CD4-positive, alpha-beta T cell treated with Interleukin-10 for 1 hour (primary cell): ENCODE measurements at regions not wholly inside any gene's neighbourhood (a gene's known extent, or its start where the extent isn't known, plus 50 kb on each side); places are given as distances from the start of the nearest gene placed in this dataset.

ENCODE experiments used
- DNase-seq: peaks from one replicate; pipeline ENCODE4 v3.0.0-alpha.2; 2020

DNA sequence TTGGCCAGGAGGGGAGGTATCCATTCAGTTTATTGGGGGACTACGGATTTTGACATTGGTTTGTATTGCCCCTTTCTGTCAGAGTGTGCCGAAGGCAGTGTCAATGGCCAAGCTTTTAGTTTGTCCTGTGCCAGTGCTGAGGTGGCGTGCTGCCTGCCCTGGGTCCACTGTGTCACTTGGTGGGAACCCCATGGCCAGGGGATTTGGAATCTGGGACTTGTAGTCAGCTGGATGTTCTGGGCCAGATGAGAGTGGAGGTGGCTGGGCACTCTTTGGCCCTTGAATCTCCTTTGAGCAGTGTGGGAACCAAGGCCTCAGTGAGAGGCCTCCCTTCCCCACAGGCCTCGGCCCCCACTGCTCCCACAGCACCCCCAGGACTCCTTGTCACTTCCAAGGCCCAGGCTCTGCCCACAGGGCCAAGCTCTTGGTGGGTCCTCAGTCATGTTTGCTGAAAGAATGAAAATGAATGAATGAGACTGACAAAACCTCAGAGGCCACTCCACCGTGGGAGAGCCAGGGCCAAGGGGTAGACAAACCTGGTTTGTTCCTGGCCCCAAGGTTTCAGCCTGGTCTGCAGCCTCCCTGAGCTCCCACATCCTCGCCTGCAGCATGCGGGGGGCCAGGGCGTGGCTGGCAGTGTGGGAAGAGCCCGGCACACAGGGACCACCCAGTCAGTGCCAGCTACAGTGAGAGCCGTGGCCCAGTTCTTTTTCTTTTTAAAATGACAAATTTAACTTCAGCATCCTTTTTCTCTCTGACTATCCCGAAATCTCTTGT, 412.2 kb downstream of the MATN1 start:
- DNase-seq: no peak

DNA sequence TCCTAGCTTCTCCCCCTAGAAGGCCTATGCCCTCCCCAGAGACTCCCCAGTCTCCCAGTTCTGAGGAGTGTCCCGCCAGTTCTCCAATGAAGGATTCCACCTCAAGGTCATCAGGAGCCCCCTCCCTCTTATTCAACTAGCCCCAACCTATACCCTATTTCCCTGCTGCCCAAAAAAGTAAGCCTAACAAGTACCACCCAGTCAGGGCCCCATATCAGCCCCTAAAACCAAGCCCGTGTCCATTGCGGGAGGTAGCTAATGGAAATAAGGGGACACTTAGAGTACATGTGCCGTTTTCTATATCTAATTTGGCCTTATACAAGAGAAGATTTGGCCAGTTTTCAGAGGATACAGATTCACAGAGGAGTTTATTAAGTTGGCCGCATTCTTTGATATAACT, 416.2 kb downstream of the MATN1 start:
- DNase-seq: no peak

DNA sequence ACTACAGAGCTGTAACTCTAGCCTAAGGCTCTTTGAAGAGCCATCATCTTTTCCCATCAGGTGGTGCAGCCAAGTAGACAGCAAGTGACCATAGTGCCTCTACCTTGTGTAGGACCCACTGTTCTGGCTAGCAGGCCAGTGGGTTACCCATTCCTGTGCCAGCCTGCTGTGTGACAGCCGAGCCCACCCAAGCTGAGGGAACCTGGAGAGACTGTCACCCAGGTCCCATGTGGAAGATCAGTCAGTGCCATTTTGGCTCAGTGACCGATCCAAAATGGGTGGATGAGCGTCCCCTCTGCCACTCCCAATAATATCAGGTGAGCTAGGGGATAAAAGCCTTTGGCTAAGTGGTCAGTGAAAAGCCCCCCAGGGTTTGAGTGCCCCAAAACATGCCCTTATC, 417.9 kb downstream of the MATN1 start:
- no peak for DNase-seq

DNA sequence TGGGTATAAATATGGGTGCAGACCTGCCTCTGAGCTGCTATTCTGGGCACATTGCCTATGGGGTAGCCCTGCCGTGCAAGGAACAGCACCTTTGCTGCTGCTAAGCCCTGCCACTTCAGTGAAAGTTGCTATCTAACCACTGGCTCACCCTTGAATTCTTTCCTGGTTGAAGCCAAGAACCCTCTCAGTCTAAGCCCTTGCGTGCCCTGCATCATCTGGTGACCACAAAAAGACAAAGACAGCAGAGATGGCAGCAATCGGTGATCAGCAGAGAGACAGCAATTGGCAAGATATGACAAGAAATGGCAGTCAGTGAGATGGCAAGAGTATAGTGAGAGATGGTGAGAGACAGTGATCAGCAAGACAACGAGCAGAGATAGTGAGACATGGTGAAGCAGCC, 418.3 kb downstream of the MATN1 start:
- DNase-seq: no peak

DNA sequence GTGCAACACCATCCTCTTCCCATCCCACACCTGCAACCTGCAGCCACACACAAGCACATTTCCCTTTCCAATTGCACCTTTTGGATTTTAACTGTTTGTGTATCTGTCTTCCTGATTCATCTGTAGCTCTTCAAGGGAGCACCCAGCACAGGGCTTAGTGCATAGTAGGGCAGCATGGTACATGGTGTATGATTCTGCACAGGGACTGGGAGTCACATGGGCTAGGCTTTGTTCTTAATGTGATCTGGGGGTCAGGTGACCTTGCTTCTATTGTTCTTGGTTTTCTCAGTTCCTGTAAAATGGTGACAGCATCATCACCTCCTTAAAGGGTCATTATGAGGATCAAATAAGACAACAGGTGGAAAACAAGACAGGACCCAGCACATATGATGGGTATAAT, 419.3 kb downstream of the MATN1 start:
- DNase-seq: no peak

DNA sequence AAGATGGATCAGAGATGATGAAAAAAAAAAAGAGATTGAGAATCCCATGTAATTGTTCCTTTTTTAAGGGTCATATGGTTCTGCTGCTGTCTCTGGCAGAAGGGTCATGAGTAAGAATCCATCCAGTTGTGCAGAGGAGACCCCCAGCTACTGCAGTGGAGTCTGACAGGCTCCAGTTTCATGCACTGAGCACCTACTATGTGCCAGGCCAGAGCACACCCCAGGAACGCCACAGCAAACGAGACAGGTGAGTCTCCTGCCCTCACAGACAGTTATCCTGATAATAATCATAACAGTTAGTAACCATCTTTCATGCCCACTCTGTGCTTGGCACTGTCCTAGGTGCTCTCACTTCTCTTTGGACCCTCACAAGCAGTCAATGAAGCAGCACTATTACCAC, 420.0 kb downstream of the MATN1 start:
- no peak for DNase-seq

DNA sequence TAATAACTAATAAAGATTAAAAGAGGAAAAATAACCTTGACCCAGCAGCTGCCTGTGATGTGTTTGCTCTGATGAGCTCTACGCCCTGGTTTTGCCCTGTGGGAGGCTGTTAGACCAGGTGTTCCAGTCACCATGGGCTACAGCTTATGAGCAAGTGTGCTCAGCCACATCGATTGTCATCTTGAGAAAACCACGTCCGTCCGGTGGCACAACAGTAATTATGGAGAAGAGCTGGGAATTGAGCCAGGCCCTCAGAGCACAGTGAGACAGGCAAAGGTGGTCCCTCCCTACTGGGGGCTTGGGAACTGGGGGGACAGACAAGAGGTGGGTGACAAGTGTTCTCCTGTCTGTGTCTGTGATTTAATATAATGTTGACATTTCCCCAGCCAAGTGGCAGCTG, 420.5 kb downstream of the MATN1 start:
- DNase-seq: no peak

DNA sequence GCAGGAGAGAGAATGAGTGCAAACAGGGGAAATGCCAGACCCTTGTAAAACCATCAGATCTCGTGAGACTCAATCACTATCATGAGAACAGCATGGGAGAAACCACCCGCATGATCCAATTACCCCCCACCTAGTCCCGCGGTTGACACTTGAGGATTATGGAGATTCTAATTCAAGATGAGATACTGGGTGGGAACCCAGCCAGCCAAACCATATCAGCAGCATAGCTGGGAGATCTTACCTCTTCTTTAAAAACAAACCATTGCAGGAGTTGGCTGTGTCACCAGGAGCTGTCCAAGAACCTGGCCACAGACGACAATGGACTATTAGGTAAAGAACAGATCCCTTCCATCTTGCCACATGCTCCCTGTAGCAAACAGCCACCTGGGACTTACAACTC, 422.7 kb downstream of the MATN1 start:
- no peak for DNase-seq

DNA sequence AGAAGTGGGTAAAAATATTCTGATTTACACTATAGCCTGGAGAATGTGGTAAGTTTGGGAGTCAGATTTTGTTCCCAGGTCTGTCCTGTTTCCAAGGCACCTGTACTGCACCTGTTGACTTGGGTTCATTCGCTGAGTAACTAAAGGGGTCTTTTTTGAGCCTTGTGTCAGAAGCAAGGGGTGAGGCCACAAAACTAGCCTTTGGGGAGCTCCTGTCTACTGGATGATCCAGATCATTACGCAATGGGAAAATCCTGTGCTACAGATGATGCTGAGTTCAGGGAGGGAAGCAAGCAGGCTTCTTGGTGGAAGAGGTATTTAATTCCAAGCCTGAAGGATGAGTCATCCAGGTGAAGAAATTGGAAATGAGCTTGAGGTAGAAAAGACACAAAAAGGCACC, 424.0 kb downstream of the MATN1 start:
- no peak for DNase-seq

DNA sequence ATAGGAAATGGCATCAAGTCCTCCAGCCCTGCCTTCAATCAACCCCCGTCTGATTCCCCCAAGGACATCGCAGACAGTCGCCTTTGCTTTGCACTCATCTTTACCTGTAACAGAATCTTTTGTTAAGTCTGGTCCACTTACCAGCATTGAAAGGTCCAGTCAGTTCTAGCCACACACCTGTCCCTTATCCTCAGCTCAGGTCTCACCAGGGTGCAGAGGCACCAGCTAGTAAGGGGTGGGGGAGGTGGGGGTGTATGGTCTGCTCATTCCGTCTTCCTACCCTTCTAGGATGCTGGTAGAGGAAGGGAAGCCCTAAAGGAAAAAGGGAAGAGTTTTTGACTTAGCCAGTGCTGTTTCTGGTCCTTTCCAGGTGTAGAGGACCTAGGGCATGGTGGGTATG, 427.7 kb downstream of the MATN1 start:
- DNase-seq: no peak

DNA sequence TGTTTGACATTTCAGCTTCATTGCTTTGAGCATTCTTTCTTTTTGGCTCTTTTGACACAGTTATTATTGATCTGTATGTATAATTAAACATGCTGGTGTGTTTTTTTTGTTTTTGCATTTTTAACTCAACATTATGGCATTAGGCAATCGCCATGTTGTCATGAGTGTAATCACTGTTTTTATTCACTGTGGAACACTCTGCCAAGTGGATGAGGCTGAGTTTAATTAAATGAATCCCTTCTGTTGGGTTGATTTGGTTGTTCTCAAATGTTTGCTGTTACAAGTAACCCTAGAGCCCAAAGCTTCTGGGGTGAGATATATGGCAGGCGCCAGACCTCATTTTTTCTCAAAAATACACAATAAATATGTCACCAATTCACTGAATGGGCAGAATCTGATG, 428.1 kb downstream of the MATN1 start:
- no peak for DNase-seq

DNA sequence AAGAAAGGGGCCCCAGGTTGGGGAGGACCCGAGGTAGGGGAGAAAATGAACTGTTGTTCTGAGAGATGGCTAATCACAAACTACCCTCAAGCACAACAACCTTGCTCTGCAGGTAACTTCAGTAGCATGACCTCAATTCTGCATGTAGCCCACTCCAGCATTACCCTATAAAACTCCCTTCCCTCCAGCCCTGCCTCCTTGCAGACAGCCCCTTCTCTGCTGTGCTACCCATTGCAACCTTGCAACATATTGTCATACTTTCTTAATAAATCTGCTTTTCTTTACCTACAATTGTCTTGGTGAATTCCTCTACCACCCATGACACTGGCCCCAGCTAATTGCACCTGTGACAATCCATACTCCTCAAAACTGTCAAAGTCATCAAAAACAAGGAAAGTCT, 428.9 kb downstream of the MATN1 start:
- no peak for DNase-seq

DNA sequence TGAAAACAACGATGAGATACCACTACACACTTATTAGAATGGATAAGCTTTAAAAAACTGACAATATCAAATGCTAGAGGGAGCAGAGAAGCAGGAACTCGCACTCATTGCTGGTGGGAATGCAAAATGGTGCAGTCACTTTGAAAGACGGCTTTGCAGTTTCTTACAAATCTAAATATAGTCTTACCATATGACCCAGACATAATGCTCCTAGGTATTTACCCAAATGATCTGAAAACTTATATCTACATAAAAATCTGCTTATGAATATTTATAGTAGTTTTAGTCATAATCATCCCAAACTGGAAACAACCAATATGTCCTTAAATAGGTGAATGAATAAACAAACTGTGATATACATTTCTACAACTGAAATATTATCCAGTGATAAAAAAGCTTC, 430.9 kb downstream of the MATN1 start:
- DNase-seq: no peak

DNA sequence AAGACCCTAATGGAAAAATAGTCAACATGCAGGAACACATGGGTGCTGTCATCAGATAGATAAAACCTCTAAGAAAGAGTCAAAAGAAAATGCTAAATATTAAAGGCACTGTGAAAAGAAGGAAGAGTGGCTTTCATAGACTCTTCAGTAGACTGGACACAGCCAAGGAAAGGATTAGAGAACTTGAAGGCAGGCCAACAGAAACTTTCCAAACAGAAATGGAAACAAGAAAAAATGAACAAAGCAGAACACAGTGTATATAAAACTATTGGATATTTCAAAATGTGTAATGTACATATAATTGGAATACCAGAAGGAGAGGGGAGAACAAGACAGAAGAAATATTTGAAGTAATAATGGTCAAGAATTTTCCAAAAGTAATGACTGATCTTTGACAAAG, 431.9 kb downstream of the MATN1 start:
- DNase-seq: no peak

DNA sequence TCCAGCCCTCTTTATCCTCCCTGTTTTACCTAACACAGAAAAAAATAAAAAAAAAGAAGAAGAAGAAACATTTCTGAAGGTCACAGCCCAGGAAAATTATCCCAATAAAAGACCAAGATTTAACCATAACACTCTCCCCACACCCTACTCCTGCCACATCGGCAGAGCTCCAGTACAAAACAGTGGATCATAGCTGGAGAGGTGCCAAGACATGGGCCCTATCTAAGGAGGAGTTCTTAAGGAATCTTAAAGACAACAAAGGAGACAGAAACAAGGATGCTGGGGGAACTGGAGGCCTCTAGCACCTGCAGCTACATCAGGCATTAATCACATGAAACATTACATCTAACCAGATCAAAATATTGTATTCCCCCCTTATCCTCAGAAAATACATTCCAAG, 432.8 kb downstream of the MATN1 start:
- no peak for DNase-seq

DNA sequence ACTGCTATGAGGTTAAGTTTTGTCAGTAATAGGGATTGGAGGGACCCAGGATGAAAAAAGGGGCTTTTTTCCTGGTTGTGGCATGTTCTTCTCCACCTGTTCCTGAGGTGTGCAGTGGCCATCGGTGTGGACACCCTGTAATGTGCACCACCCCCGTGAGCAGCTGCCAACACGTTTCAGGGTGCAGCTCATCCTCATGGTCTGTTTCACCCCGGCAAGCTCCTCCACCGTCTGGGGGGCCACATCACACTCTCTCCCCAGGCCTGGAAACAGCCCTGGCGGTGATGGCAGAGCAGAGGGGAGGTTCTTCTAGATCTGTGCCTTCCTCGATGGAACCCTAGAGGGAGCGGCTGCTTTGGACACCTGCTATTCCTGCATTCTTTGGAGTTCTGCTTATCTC, 435.4 kb downstream of the MATN1 start:
- DNase-seq: no peak

DNA sequence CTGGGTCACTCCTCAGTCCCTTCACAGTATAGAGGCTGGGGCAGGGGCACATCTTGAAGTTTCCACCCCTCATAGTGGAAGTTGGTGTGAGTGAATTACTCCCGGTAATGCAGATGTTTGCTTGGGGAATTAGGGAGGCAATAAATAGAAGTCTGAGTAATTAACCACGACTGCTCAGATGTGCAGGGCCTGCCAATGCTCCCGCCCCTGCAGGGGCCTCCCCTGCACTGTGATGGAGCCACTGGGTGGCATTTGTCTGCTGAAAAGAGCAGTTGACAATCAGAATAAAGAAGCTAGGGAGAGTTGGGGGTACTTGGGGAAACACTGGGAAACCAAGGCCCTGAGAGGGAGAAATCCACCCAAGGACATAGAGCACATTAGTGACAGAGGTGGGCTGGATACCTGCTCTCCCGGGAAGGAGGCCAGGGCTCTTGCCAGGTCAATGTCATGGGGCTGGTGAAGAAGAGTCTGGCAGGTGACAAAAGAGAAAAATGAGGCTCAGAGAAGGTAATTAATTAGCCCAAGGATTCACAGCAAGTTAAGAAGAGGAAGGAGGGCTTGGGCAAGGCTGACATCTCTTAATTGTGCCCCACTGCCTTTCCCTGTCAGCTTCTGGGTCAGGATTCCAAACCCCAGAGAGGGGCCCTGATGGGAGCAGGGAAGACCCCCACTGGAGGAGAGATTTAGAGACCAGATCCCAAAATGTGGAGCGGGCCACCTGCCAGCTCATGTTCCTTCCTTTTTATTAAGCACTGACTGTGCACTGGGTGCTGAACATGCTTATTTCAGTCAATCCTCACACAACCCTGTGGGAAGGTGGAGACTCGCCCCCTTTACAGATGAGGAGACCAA, 436.2 kb downstream of the MATN1 start:
- no peak for DNase-seq

DNA sequence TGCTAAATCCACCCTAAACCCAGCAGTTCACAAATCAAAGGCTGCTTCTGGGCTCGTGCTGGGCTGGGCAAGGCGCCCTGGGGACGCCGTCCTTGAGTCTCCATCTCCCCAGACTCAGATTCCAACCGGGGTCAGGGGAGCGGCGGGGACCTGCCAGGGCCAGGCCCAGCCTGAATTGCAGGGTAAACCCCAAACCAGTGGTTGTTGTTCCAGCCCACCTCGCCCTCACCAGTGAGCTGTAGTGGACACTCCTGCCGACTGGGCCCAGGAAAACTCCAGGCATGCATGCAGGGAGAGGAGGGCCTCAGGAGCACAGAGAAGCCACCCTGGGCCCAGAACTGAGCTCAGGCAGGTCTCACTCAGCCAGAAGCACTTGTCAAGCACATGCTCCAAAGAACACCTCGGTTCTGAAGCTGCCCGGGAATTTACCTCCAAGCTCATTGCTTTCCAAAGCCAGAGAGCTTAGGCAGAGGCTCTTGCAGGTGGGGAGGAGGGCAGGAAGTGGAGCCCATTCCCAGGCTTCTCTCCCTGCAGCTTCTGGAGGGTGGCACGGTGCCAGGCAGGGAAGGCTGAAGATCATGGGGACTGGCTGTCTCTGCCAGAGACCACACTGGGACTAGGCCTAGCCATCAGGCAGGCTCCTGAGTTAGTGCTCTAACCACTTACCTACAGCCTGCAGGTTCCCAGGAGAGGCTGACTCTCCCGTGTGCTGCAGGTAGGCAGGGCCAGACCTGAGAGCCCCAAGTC, 437.0 kb downstream of the MATN1 start:
- no peak for DNase-seq

DNA sequence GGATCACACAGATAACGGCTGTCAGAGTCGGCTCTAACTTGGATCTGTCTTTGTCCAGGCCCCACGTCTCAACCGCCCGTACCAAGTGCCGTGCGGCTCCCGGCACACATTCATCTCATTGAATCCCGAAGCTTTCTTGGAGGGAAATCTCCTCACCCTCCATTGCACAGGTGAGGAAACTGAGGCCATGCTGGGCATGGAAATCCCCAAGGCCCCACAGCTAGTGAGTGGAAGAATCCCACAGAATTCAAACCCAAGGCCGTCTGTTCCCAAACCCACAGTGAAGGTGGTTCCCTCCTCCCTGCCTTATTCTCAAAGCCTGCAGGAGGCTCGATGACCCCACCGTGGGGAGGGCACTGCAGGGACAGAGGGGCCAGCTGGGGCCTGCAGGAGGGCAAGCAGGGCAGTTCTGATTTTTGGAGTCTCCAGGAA, 437.9 kb downstream of the MATN1 start:
- DNase-seq: no peak

DNA sequence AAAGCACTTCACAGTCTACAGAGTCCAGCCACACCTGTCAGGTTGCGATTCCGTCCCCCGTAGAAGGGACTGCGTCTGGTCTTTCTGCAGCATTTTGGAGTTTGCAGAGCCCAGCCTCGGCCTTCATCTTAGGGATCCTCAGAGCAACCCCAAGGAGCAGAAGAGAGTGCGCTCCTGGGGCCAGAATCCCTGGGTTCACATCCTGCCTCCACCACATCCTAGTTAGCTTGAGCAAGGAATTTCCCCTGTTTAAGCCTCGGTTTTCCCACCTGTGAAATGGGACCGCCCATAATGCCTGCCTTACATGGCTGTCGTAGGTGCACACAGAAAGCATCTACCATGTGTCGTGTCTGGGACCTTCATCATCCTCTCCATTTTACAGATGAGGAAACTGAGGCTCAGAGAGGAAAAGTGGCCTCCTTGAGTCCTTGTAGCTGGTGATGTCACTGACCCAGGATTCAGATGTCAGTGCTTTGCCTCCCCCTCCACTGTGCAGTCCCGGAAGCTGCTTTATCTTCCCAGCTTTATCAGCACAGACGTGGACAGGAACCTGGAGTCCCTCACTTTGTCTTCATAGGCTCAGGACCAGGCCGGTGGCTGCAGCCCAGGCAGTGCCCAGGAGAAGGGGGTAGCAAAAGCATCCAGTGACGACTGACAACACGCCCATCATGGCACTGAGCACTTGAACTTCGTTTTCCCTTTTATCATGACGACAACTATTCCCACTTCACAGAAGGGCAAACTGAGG, 438.5 kb downstream of the MATN1 start:
- no peak for DNase-seq

DNA sequence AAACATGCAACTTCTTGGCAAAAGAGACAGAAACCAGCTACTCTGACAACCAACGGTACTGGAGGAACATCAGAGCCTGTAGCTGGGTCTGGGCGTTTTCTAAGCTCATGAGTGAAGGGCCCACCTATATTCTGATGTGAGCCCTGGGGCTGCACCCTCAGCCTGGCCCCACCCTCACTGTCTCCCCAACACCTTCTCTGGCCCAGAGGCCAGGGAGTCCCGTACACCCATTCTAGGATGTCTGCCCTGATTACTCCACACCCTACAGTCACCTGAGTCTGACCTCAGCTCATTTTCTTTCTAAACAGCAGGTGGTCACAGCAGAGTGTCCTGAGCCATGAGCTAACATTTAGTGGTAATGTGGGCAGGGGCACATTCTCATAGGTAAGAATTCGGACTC, 439.2 kb downstream of the MATN1 start:
- no peak for DNase-seq

DNA sequence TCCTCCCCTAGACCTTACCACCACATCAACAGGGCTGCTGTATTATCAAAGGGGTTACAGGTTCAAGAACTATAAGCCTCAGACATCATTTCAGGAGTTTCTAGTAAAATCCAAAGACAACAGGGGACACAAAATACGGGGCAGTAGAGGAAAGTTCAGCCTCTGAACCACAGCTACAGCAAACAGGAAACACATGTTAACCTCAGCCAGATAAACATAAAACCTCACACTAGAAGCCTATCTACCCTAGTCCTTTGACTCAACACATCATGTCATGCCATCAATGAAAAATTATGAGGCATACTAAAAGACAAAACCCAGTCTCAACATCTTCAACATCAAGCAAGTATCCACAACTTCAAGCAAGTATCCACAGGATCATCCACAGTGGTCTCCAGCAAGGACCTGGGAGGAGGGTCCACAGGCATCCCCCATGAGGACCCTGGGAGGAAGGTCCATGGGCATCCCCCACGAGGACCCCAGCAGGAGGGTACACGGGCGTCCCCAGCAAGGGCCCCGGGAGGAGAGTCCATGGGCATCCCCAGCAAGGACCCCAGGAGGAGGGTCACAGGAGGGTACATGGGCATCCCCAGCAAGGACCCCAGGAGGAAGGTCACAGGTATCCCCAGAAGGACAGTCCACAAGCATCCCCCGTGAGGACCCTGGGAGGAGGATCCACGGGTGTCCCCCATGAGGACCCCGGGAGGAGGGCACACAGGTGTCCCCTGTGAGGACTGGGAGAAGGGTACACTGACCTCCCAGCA, 440.0 kb downstream of the MATN1 start:
- peak; percentile 2 for DNase-seq
